ENCODE measurements at regions not wholly inside any gene's neighbourhood (a gene's known extent, or its start where the extent isn't known, plus 50 kb on each side); places are given as distances from the start of the nearest gene placed in this dataset.
"Not testable (repeated sequence)": the region's sequence is repeated elsewhere in the genome, so short reads cannot be mapped to it uniquely, and the experiment has no call there.

DNA sequence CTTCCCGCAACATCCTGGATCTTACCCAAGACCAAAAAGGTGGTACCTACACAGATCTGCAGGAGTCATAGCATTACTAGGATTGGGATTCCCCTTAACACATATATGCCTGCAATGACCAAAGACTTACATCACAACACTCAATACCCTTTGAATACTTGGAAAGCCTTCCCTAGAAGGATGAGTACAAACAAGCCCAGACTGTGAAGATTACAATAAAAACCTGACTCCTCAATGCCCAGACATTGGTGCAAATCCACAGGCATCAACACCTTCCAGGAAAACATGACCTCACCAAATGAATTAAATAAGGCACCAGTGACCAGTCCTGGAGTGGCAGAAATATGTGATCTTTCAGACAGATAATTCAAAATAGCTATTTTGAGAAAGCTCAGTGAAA, 326.8 kb downstream of the TBL1XR1 start:
- DNase-seq (ENCODE audit: low read depth): no peak

- DNase-seq (ENCODE audit: low read depth): no peak
These were observed 329.3 kb downstream of the TBL1XR1 start for GRCh38 chr3:176867681-176868663.

GRCh38 chr3:176861137-176861536, 336.1 kb downstream of the TBL1XR1 start:
- no peak for DNase-seq (ENCODE audit: low read depth)

DNA sequence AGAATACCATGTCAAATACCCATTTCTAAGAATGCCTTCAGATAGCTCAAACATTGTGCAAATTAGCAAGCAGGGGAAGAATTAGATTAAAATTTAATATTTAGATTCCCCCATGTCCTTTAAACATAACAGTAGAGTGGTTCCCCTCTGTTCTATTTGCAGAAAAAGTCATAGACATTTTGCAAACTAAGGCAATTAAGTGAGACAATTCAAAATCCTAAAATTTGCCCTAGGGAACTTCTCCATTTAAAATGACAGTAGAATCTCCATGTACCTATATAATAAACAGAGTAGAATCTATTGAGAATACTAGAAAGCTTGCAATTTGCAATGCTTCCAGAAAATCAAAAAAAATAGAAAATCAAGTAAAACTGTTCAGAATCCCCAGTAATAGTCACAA, 340.6 kb downstream of the TBL1XR1 start:
- no peak for DNase-seq (ENCODE audit: low read depth)

DNA sequence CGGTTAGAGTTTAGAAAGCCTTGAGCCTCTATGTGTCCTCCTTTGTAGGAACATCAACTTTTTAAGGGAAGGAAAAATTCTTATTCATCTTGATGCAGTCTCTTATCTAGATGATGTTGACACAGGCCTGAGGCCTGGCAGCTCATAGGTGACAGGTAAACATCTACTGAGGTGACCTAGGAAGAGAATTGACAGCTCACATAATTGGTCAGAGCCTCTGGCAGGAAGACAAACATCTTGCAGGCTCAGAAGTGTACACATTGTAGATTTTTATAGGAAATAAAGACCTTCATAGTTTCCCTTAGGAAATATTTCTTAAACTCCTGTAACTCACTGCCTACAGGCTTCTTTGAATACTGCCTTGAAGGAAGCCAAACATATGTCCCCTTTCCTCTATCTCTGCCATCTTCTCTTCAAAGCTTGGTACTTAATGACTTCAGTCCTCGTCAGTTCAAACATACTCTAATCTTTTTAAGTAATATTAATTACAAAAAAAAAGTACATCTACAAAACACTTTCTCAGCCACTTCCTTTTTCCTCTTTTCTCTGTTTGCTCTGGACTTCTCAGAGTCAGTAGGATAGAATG, 341.3 kb downstream of the TBL1XR1 start:
- DNase-seq (ENCODE audit: low read depth): no peak

- no peak for DNase-seq (ENCODE audit: low read depth)
These were observed 342.1 kb downstream of the TBL1XR1 start for GRCh38 chr3:176855213-176855612.

- DNase-seq (ENCODE audit: low read depth): no peak
These were observed 346.8 kb downstream of the TBL1XR1 start for GRCh38 chr3:176850498-176850897.

DNA sequence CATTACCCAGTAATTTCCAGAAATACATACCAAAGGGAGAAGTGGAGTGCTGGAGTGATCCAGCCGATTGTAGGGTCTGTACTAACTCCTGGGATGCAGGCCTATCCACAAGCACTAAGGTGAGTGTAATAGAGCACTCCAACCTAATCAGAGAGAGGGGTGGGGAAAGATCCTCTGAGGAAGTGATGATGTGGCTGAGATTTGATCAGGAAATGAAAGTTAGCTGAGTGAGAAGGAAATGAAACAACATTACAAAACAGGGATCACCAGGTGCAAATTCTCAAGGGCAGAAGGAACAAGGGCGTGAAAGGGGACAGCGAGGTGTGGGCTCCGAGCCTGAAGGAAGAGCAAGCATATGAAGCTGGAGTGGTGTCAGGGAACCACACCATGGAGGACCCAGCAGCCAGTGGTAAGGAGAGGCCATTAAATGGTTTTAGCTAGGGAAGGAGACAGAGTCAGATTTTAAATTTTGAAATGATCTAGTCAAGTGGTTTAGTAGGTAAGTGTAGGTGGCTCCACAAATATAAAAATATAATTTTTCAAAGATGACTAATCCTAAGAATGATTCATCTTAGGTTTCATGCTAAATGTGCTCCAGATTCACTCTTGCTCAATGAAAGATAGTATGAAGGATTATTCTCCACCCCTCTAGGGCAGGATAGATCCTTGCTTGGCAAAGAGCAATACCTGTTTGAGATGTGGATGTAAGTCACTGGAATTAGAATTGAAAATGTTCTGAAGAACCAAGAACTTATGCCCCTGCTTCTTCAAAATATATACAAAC, 348.7 kb downstream of the TBL1XR1 start:
- DNase-seq (ENCODE audit: low read depth): no peak

- DNase-seq (ENCODE audit: low read depth): no peak
These were observed 354.4 kb downstream of the TBL1XR1 start for GRCh38 chr3:176842914-176843313.

DNA sequence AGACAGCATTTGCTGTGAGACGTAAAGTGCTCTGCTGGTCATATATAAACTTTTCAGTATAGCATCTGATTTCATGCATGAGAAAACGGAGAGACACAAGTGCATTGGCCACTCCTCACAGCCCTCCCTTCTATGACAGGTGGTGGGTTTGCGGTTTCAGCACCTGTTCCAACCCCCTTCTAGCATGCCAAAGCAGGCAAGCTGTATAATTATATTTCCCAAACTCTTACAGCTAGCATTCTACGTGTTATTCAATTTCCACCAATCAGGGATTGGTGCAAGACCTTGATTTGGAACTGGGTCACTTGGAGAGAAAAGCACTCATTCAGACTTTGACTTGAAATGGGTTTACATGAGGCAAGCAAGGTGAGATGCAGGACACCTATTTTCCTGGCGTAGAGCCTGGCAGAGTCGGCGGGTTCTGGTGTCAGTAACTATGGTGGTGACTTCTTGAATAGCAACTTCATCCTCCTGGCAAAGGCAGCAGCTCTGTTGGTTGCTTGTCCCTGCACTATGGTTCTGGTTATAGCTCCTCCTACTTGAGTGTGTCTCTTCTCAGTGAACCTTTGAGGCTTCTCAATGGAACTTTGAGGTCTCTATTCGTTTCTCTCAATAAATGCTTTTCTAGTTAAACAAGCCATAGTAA, 356.5 kb downstream of the TBL1XR1 start:
- no peak for DNase-seq (ENCODE audit: low read depth)

GRCh38 chr3:176839901-176840300, 357.4 kb downstream of the TBL1XR1 start:
- no peak for DNase-seq (ENCODE audit: low read depth)

DNA sequence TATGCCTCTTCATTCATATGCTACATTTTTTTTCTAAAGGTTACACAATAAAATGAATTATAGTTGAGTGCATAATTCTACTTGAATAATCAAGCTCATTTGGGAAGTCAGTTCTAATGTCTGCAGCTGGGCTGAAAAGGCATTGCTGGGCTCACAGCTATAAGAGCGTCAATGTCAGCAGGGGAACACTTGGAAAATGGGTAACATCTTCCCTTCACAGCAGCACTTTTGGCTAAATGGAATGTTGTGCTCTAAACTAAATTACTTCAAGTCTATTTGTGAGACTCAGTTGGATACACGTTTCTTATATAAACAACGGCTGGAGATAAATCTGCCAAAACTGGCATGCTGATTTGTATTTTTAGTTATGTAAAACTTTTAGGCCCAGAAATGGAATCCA, 357.8 kb downstream of the TBL1XR1 start:
- no peak for DNase-seq (ENCODE audit: low read depth)

DNA sequence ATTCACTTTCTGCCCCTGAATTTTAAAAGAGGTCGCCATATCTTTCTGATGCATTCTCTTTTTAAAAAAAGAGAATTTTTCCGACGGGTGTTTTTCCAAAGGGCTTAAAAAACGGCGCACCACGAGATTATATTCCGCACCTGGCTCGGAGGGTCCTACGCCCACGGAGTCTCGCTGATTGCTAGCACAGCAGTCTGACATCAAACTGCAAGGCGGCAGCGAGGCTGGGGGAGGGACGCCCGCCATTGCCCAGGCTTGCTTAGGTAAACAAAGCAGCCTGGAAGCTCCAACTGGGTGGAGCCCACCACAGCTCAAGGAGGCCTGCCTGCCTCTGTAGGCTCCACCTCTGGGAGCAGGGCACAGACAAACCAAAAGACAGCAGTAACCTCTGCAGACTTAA, 370.0 kb downstream of the TBL1XR1 start:
- DNase-seq (ENCODE audit: low read depth): not testable (repeated sequence)

DNA sequence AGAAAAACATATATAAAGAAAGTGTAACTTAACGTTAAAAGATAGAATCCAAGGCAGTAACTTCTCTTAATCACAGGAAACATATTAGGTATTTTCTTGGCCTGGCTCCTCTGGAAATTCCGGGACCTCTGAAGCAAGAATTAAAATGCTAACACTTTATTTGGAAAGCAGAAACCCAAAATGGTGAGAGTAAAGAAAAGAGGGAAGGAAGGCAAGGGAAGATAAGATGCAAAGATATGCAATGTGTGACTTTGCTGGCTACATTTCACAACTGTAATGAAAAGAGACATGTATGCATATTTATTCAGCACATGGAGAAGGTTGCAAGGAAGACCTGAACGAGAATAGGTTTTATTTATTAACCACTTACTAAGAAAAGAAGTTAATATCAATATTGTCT, 372.5 kb downstream of the TBL1XR1 start:
- DNase-seq (ENCODE audit: low read depth): no peak

- DNase-seq (ENCODE audit: low read depth): no peak
These were observed 376.5 kb downstream of the TBL1XR1 start for GRCh38 chr3:176820764-176821163.

GRCh38 chr3:176816937-176817336, 380.3 kb downstream of the TBL1XR1 start:
- DNase-seq (ENCODE audit: low read depth): no peak

- no peak for DNase-seq (ENCODE audit: low read depth)
These were observed 383.0 kb downstream of the TBL1XR1 start for GRCh38 chr3:176814285-176814684.

DNA sequence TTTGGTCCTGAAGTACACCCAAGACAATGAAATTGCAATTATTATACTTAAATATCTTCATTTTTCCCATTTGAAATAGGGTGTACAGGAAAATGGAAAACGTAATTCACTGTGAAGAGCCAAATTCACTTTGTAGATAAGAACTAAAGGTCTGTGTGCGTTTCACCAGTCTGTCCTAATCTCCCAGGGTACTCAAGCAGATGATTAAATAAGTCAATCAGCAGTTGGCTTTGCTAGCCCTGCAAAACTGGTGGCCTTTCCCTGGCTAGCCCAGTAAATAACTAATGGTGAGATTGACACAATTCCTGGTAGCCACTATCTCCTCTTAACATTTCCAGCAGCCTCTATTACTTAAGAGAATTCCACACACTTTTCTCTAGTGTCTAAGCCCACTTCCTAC, 389.3 kb downstream of the TBL1XR1 start:
- DNase-seq (ENCODE audit: low read depth): no peak

GRCh38 chr3:176799675-176800074, 397.6 kb downstream of the TBL1XR1 start:
- DNase-seq (ENCODE audit: low read depth): no peak

DNA sequence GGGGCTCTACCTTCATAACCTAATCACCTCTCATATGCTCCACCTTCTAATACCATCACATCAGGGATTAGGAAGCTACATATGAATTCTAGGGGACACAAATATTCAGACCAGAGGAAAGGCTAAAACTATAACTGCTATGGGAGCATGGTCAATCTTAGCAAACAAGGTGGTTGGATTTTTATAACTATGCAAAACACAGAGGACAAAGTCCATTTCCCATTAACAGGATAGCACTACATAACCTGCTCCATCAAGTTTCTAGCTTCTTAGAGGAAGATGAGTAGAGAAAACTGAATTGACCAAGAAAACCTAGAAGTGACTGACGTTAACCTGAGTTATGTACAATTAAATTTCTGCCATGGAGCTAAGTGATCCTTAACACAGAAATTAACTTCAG, 398.6 kb downstream of the TBL1XR1 start:
- no peak for DNase-seq (ENCODE audit: low read depth)

- DNase-seq (ENCODE audit: low read depth): no peak
These were observed 400.9 kb downstream of the TBL1XR1 start for GRCh38 chr3:176796371-176796770.

DNA sequence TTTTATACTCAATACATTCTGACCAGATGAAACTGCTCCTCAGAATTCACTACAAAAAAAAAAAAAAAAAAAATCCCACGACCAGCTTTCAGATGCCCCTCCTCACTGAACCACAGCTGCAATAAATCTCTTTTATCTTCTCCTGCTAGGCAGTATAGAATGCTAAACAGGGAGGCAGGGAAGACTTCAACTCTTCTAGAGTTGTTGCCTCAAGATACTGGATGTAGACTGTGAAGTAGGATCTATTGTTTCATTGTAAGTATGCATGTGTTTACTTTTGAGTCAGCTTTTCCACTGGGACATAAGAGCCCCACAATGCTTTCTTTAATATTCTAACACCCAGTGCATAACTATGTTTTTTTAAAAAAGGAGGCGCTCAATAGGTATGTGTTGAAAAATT, 401.4 kb downstream of the TBL1XR1 start:
- DNase-seq (ENCODE audit: low read depth): no peak
